OCI-LY1 (cell line): ENCODE measurements at regions not wholly inside any gene's neighbourhood (a gene's known extent, or its start where the extent isn't known, plus 50 kb on each side); places are given as distances from the start of the nearest gene placed in this dataset.
"Not testable (repeated sequence)": the region's sequence is repeated elsewhere in the genome, so short reads cannot be mapped to it uniquely, and the experiment has no call there.

Experiments
- EZH2 ChIP-seq: fragments of 200-600 bp; sonication (generic), shearing (Covaris generic); IDR thresholded peaks from 2 replicates; pipeline ENCODE4 v1.8.0; 2017; ENCODE audit warnings: borderline replicate concordance, mixed run types, mild to moderate bottlenecking, antibody characterized with exemption, low read length, moderate library complexity, mixed read lengths
- TF ChIP-seq, protein P1 (sequence below): fragments of 200-600 bp; sonication (generic), shearing (Covaris generic); IDR thresholded peaks from 2 replicates; pipeline ENCODE4 v1.5.1; 2017; ENCODE audit warnings: mild to moderate bottlenecking, antibody characterized with exemption, low read length, moderate library complexity, mixed read lengths

DNA sequence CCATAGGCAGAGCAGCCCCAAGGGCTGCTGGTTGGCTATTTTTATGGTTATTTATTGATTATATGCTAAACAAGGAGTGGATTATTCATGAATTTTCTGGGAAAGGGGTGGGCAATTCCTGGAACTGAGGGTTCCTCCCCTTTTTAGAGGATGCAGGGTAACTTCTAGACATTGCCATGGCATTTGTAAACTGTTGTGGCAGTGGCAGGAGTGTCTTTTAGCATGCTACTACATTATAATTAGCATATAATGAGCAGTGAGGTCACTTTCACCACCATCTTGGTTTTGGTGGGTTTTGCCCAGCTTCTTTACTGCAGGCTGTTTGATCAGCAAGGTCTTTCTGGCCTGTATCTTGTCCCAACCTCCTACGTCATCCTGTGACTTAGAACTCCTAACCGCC lies 112.2 kb downstream of the RHOU start:
- TF ChIP-seq, protein P1, sequence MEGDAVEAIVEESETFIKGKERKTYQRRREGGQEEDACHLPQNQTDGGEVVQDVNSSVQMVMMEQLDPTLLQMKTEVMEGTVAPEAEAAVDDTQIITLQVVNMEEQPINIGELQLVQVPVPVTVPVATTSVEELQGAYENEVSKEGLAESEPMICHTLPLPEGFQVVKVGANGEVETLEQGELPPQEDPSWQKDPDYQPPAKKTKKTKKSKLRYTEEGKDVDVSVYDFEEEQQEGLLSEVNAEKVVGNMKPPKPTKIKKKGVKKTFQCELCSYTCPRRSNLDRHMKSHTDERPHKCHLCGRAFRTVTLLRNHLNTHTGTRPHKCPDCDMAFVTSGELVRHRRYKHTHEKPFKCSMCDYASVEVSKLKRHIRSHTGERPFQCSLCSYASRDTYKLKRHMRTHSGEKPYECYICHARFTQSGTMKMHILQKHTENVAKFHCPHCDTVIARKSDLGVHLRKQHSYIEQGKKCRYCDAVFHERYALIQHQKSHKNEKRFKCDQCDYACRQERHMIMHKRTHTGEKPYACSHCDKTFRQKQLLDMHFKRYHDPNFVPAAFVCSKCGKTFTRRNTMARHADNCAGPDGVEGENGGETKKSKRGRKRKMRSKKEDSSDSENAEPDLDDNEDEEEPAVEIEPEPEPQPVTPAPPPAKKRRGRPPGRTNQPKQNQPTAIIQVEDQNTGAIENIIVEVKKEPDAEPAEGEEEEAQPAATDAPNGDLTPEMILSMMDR, result not testable (repeated sequence)
- not testable (repeated sequence) for TF ChIP-seq EZH2
